ENCODE measurements at regions not wholly inside any gene's neighbourhood (a gene's known extent, or its start where the extent isn't known, plus 50 kb on each side); places are given as distances from the start of the nearest gene placed in this dataset.

DNA sequence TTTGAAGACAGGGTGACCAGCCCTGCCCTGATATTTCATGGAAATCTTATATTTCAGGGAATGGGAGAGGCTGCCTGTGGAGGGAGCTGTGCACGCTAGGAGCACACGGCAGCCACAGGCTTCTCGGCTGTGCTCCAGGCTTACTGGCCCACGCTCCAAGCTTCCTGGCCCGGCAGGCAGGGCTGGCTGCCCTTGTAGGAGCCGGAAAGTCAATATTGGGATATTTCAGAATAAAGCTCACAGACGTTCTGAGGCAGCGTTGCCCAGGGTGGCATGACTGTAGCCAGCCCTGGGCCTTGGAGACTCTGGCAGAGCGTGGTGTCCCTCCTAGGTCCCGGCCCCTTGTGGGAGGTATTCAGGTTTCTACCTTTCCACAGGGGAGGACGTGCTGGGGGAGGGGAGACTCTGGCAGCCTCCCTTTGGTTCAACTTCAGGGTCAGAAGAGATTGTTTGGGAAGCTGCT lies 95.6 kb downstream of the NPIPB11 start (continued):
- TF ChIP-seq ZSCAN31 (CRISPR knock-in tag; IDR thresholded peaks at IDR 0.05; ENCODE audit: low read depth) (no peak), HOXA7 (CRISPR knock-in tag; IDR thresholded peaks at IDR 0.05) (no peak), PHF5A (CRISPR knock-in tag; IDR thresholded peaks at IDR 0.05; ENCODE audit: low read depth, unreplicated experiment) (no peak), SRY (CRISPR knock-in tag; IDR thresholded peaks at IDR 0.05) (no peak), GATA4 (IDR thresholded peaks at IDR 0.05; ENCODE audit: borderline replicate concordance, low read depth) (no peak), ZNF407 (CRISPR knock-in tag; IDR thresholded peaks at IDR 0.05; ENCODE audit: not compliant biosample characterization) (peak; percentile 31), SMAD3 (CRISPR knock-in tag; IDR thresholded peaks at IDR 0.05) (no peak), ZNF549 (CRISPR knock-in tag; IDR thresholded peaks at IDR 0.05) (no peak), SOX5 (CRISPR knock-in tag; IDR thresholded peaks at IDR 0.05; ENCODE audit: borderline replicate concordance) (no peak), RNF2 (conservative IDR thresholded peaks at IDR 0.05; ENCODE audit: low read depth) (no peak), RELA (CRISPR knock-in tag; IDR thresholded peaks at IDR 0.05) (no peak), ARNT2 (CRISPR knock-in tag; IDR thresholded peaks at IDR 0.05; ENCODE audit: low read depth) (no peak), CREB1 (IDR thresholded peaks at IDR 0.05) (no peak), CREB1 (CRISPR knock-in tag; IDR thresholded peaks at IDR 0.05) (no peak), IRX3 (CRISPR knock-in tag; IDR thresholded peaks at IDR 0.05; ENCODE audit: borderline replicate concordance, low read depth) (no peak), ZFP36L2 (CRISPR knock-in tag; IDR thresholded peaks at IDR 0.05) (no peak), ZBTB26 (CRISPR knock-in tag; IDR thresholded peaks at IDR 0.05; ENCODE audit: borderline replicate concordance) (no peak)
- TF ChIP-seq, protein P1, sequence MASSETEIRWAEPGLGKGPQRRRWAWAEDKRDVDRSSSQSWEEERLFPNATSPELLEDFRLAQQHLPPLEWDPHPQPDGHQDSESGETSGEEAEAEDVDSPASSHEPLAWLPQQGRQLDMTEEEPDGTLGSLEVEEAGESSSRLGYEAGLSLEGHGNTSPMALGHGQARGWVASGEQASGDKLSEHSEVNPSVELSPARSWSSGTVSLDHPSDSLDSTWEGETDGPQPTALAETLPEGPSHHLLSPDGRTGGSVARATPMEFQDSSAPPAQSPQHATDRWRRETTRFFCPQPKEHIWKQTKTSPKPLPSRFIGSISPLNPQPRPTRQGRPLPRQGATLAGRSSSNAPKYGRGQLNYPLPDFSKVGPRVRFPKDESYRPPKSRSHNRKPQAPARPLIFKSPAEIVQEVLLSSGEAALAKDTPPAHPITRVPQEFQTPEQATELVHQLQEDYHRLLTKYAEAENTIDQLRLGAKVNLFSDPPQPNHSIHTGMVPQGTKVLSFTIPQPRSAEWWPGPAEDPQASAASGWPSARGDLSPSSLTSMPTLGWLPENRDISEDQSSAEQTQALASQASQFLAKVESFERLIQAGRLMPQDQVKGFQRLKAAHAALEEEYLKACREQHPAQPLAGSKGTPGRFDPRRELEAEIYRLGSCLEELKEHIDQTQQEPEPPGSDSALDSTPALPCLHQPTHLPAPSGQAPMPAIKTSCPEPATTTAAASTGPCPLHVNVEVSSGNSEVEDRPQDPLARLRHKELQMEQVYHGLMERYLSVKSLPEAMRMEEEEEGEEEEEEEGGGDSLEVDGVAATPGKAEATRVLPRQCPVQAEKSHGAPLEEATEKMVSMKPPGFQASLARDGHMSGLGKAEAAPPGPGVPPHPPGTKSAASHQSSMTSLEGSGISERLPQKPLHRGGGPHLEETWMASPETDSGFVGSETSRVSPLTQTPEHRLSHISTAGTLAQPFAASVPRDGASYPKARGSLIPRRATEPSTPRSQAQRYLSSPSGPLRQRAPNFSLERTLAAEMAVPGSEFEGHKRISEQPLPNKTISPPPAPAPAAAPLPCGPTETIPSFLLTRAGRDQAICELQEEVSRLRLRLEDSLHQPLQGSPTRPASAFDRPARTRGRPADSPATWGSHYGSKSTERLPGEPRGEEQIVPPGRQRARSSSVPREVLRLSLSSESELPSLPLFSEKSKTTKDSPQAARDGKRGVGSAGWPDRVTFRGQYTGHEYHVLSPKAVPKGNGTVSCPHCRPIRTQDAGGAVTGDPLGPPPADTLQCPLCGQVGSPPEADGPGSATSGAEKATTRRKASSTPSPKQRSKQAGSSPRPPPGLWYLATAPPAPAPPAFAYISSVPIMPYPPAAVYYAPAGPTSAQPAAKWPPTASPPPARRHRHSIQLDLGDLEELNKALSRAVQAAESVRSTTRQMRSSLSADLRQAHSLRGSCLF (CRISPR knock-in tag; IDR thresholded peaks at IDR 0.05; ENCODE audit: borderline replicate concordance) = no peak

Data from HepG2 (cell line).